Islet precursor cell (in vitro differentiated cells): ENCODE measurements at regions not wholly inside any gene's neighbourhood (a gene's known extent, or its start where the extent isn't known, plus 50 kb on each side); places are given as distances from the start of the nearest gene placed in this dataset.

Source experiments
- DNase-seq: peaks from one replicate; pipeline ENCODE4 v3.0.0-alpha.2; 2018

GRCh38 chrX:16454926-16455325 is 195.0 kb upstream of the S100G start:
- DNase-seq, result no peak

- no peak for DNase-seq
These were observed 192.7 kb upstream of the S100G start for GRCh38 chrX:16457239-16457638.

DNA sequence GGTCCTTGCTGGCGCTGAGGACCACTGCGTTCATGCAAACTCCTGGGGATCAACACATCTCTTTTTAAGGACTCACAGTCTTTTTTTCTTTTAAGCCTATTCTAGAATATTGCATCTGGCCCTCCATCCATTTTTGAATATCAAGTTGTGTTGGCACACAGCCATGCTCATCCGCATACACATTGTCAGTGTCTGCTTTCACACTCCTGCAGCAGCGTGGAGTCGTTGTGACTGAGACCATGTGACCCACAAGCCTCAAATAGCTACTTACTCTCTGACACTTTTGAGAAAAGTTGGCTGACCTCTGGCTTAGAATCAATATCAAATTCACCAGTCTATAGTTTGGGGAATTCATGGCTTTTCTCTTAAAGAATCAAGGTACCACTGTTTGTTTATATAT is 191.8 kb upstream of the S100G start:
- DNase-seq, result no peak

- DNase-seq, result no peak
These were observed 190.9 kb upstream of the S100G start for GRCh38 chrX:16459008-16459407.

DNA sequence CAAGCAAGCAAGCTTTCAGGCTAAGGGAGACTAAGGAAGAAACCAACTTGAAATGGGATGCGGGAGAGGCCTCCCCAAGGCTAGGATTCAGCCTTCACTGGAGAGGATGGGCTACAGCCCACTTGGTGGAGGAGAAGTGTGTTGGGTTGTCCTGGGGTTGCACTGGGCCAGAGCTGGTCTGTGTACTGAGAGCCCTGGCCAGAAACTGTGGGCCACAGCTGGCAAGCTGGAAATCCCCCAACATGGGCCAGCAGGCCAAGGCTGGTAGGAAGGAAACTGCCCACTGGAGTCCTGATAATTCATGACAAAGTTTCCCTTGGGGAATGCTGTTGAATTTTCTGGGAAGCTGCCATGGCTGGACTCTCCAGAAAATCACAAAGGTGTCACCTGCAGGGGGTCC is 188.0 kb upstream of the S100G start:
- no peak for DNase-seq

DNA sequence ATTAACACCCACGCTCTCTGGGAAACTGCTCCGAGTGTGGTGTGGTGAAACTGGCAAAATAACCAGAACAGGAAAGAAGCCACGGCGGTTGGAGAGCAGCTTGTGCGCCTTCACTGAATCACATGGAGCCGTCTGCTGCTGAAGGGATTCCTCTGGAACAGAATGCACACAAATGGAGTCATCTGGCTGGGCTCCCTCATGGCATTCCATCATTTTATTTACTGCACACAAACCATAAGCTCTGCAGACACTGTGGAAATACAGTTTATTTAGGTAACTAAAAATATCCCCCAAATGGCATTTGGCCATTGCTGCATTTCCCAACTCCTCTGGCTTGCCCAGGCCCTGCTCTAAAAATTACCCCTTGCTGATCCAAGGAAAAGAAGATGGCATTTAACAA is 187.0 kb upstream of the S100G start:
- no peak for DNase-seq

DNA sequence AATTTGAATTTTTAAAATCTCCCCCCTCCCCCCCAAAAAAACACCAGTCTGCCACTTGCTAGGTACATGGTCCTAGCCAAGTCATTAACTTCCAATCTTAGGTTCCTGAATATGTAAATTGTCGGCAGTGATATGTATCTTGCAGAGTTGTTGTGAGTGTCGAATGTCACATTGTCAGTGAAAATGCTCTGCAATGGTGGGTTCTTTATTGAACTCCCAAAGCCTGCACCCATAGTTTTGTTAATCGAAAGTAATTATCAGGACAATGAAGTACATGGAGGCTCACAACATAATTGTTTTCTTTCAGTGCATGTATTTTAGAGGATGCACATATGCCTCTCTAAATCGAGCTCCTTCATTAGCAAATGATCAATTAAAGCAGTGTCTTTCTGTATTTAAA is 185.6 kb upstream of the S100G start:
- DNase-seq, result no peak

GRCh38 chrX:16465081-16465876 is 184.7 kb upstream of the S100G start:
- DNase-seq, result no peak

DNA sequence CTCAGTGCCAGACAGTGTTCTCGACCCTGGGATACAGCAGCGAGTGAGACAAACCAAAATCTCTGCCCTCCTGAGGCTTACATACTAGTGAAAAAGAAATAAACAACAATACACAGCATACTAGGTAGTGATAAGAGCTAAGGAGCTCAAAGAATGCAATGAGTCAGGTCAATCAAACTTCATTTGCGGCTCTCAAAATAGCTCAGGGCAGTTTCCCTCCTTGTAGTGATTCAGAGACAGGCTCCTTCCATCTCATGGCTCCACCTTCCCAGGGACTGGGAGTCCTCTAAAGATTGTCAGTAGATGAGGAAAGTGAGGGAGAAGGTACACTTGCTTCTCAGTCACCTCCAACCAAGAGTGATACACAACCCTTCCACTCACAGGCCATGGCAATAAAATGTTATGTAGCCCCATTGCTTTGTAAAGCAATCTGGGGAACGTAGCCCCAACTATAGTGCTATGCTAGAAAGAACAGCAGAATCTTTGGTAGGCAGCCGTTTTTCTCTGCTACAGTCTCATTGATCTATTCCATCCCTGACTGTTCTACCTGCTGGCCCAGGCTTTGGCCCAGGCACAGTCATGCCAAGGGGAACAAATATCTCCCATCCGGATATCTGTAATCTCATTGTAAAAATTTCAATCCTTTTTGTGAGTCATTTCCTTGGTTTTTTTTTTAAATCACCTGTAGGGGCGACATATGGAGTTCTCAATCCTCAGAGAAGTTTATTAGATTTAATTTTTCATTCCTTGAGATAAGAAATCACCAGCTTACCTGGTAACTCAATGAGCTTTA is 183.1 kb upstream of the S100G start:
- DNase-seq, result peak; percentile 89

GRCh38 chrX:16469870-16470269 is 180.1 kb upstream of the S100G start:
- DNase-seq, result no peak

DNA sequence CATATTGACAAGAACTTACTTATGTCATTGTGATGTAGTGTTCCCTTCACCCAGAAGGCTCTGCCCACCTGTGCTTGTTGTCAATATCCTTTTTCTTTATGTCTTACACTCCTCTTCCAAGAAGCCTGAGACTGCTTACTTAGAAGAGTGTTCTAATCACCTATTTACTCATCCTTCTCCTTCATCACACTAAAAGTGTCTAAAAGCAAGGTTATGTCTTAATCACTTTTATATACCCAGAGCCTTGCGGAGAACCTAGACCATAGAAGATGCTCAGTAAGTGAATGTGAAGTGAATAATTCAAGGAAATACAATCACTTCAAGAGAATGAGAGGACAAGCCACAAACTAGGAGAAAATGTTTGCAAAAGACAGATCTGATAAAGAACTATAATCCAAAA is 177.6 kb upstream of the S100G start:
- no peak for DNase-seq

- no peak for DNase-seq
These were observed 175.4 kb upstream of the S100G start for GRCh38 chrX:16474511-16474910.

GRCh38 chrX:16476009-16476408 is 173.9 kb upstream of the S100G start:
- no peak for DNase-seq

GRCh38 chrX:16476692-16477091 is 173.3 kb upstream of the S100G start:
- DNase-seq, result no peak

- DNase-seq, result no peak
These were observed 170.6 kb upstream of the S100G start for GRCh38 chrX:16479206-16479869.

DNA sequence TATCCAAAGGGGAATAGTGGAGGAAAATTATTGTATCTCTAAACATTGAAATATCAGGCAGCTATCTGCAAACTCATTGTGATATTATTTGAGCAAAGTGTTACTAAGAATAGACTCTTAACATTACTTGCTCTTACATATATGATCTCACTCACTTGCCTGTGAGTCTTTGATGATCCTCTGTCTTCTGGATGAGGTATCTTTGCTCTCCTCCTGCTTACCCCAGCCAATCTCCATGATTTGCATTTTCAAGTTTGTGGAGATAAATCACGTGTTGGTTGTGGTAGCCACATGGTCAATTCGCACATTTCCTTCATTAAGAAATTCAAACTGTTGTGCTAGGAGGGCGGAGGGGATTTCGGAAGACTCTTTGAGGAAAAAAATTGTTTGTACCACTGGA is 169.9 kb upstream of the S100G start:
- DNase-seq, result no peak

DNA sequence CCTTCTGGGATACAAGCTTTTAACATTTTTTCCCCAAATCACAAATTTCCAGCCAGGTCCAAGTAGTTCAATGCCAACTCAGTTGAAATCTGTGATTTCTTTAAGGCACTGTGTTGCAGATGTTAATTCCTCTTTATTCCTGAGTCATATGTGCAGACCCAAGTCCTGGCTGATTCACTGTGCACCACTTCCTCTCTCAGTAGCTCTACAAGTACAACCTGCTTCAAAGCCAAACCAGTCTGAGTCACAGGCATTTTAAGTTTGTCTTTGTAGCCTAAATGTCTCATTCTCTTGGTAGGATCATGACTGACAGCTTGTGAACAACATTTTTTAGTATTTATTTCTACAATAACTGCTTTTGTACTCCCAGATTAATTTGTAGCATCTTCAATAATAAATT is 165.6 kb upstream of the S100G start:
- peak; percentile 61 for DNase-seq

DNA sequence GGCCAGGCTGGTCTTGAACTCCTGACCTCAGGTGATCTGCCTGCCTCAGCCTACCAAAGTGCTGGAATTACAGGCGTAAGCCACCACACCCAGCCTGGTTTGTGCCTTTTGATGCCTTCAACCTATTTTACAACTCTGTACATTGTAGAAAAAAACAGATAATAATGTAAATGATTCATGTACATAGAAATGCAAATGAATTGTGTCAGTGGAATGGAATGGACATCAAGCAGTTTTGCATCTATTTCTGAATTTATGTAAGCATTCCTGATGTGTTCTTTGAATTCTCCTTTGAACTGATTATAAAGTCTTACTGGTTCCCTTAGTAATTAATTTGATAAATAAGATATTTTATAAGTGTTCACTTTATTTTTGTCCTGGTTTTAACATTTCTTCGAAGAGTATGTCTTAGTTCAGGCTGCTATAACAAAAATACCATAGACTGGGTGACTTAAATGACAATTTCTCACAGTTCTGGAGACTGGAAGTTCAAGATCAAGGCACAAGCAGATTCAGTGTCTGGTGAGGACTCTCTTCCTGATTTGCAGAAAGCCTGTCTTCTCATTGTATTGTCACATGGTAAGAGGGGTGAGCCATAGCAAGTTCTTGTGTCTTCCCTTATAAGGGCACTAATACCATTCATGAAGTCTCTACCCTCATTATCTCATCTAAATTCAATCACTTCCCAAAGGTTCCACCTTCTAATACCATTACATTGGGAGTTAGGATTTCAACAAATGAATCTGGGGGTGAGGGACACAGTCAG is 162.2 kb upstream of the S100G start:
- no peak for DNase-seq

DNA sequence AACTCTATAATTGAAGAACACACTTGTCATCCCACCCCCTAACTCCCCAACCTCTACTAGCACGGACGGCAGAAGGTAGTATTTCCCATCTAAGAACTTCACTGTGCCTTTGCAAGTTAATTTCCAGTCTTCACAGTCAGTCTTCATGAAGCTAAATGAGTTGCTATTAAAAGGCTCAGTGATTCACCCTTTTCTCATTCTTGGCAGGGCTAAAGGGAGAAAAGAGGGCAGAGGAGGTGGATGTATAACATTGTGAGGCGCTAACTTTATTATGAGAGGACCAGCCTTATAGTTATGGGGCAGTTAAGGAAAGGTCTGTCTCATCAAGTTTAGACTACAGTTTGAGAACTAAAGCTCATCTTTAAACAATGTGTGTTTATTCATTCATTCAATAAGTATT is 161.0 kb upstream of the S100G start:
- DNase-seq, result no peak

- no peak for DNase-seq
These were observed 158.5 kb upstream of the S100G start for GRCh38 chrX:16491461-16491860.

GRCh38 chrX:16496175-16496574 is 153.8 kb upstream of the S100G start:
- DNase-seq, result no peak

DNA sequence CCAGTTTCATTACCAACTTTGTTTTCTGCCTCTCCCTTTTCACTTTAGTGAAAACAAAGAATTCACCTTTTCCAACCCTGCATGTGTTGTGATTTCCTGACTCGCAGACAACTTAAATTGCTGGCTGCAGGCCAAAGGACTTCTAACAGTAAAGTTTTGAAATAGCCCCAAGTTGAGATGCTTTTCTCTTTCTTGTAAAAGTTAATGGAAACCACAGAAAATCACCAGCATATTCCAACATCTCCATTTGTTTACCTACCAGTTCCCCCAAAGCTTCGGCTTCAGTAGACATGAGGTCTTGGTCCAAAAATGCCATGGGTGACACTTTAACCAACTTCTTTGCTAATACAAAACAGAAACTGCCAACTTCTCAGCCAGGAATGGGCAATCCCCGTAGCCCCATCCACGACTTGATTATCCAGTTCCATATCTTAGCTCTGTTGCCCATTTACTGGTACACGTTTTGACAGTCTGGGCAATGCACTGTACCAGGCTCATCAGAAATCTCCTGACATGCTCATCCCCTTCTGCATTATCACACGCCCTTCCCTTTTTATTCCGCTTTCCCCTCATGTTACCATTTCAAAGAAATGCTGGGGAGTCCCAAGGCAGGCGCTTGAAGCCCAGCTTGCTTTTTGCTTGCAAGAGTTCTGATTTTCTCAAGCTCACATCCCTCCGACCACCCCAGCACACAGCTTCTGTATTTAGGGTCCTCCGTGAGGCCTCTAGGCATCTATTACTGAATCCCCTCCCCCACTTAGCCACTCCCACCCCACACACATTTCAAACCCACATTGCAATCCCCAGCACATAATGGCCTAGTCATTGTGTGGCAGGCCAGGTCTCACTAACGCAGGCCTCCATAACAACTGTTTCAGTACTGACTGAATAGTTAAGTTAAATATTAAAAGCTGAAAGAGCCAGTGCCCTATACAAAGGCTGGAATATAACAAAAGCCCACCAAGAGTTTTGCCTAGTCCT is 137.9 kb upstream of the S100G start:
- no peak for DNase-seq
